ENCODE measurements at regions not wholly inside any gene's neighbourhood (a gene's known extent, or its start where the extent isn't known, plus 50 kb on each side); places are given as distances from the start of the nearest gene placed in this dataset.

DNA sequence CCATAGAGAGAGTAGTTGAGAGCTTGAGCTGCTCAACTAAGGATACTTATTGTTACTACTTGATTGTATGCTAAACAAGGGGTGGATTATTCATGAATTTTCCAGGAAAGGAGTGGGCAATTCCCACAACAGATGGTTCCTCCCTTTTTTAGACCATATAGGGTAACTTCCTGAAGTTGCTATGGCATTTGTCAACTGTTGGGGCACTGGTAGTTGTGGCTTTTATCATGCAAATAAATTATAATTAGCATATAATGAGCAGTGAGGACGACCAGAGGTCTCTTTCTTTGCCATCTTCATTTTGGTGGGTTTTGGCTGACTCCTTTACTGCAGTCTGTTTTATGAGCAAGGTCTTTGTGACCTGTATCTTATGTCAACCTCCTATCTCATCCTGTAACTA is 1403.5 kb upstream of the PABPC4L start:
- H3K27me3 ChIP-seq (ENCODE audit: insufficient read depth, low read depth), result no peaks in the 10 kb centered on the region
- H4K20me1 ChIP-seq (ENCODE audit: insufficient read depth), result no peaks in the 10 kb centered on the region
- no peaks in the 10 kb centered on the region for H3K36me3 ChIP-seq (ENCODE audit: insufficient read depth)
- no peak overlapping the region for H2AFZ ChIP-seq (ENCODE audit: low read depth)
- no peaks in the 10 kb centered on the region for H3K79me2 ChIP-seq (ENCODE audit: insufficient read depth, low read depth)
- H3K4me1 ChIP-seq (ENCODE audit: low read depth, poor library complexity, severe bottlenecking), result no peaks in the 10 kb centered on the region
- no peak overlapping the region for H3K27ac ChIP-seq
- no peak overlapping the region for H3K4me2 ChIP-seq
- H3K9ac ChIP-seq, result no peak overlapping the region
- no peak overlapping the region for H3K4me3 ChIP-seq (IDR thresholded peaks at IDR 0.05; ENCODE audit: insufficient read depth, low read depth, low read length)
- TF ChIP-seq, protein P1, sequence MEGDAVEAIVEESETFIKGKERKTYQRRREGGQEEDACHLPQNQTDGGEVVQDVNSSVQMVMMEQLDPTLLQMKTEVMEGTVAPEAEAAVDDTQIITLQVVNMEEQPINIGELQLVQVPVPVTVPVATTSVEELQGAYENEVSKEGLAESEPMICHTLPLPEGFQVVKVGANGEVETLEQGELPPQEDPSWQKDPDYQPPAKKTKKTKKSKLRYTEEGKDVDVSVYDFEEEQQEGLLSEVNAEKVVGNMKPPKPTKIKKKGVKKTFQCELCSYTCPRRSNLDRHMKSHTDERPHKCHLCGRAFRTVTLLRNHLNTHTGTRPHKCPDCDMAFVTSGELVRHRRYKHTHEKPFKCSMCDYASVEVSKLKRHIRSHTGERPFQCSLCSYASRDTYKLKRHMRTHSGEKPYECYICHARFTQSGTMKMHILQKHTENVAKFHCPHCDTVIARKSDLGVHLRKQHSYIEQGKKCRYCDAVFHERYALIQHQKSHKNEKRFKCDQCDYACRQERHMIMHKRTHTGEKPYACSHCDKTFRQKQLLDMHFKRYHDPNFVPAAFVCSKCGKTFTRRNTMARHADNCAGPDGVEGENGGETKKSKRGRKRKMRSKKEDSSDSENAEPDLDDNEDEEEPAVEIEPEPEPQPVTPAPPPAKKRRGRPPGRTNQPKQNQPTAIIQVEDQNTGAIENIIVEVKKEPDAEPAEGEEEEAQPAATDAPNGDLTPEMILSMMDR (conservative IDR thresholded peaks at IDR 0.05; ENCODE audit: low read depth, low read length), result no peak

DNA sequence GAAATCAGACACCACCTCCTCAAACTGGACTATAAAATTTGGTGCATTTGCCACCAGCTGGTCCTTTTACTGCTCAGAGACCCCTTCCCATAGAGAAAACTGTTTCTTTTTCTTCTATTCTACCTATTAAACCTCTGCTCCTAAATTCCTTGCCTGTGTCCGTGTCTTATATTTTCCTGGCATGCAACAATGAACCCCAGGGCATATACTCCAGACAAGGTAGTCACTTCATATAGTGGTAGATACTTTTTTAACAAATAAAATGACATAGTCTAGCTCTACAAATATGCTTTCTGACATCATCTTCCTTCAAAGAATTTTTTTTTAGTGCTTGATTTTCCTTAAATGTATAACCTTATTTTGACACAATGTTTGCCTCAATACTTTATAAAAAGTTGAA is 1402.9 kb upstream of the PABPC4L start:
- Histone ChIP-seq H3K4me1 (ENCODE audit: low read depth, poor library complexity, severe bottlenecking) (no peaks in the 10 kb centered on the region), H3K27ac (no peak overlapping the region), H3K4me3 (IDR thresholded peaks at IDR 0.05; ENCODE audit: insufficient read depth, low read depth, low read length) (no peak overlapping the region), H4K20me1 (ENCODE audit: insufficient read depth) (no peaks in the 10 kb centered on the region), H3K4me2 (no peak overlapping the region), H3K9ac (no peak overlapping the region), H3K27me3 (ENCODE audit: insufficient read depth, low read depth) (no peaks in the 10 kb centered on the region), H3K79me2 (ENCODE audit: insufficient read depth, low read depth) (no peaks in the 10 kb centered on the region), H2AFZ (ENCODE audit: low read depth) (no peak overlapping the region), H3K36me3 (ENCODE audit: insufficient read depth) (no peaks in the 10 kb centered on the region)
- TF ChIP-seq, protein P1 (conservative IDR thresholded peaks at IDR 0.05; ENCODE audit: low read depth, low read length), result no peak

DNA sequence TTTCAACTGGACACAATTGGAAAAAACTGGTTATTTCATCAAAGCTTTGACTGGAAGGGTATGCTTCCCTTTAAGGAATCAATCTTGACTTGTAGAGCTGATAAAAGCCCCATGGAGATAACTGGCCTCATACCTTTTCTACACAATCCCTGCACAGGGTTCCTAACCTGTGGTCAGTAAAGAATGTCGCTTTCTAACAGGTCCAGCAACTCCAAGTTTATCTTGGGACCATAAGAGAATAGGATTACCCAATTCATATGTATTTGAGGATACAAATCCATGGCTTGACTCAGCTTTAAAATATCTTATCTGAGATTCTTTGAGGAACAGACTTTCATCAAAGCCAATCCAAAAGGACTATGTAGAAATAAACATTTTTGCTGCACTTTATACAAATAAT is 1399.8 kb upstream of the PABPC4L start:
- H3K4me3 ChIP-seq (IDR thresholded peaks at IDR 0.05; ENCODE audit: insufficient read depth, low read depth, low read length), result no peak overlapping the region
- H4K20me1 ChIP-seq (ENCODE audit: insufficient read depth), result no peaks in the 10 kb centered on the region
- H3K9ac ChIP-seq, result no peak overlapping the region
- no peaks in the 10 kb centered on the region for H3K79me2 ChIP-seq (ENCODE audit: insufficient read depth, low read depth)
- TF ChIP-seq, protein P1 (conservative IDR thresholded peaks at IDR 0.05; ENCODE audit: low read depth, low read length), result no peak
- no peak overlapping the region for H2AFZ ChIP-seq (ENCODE audit: low read depth)
- no peak overlapping the region for H3K4me2 ChIP-seq
- H3K27me3 ChIP-seq (ENCODE audit: insufficient read depth, low read depth), result no peaks in the 10 kb centered on the region
- H3K4me1 ChIP-seq (ENCODE audit: low read depth, poor library complexity, severe bottlenecking), result no peaks in the 10 kb centered on the region
- no peak overlapping the region for H3K27ac ChIP-seq
- no peaks in the 10 kb centered on the region for H3K36me3 ChIP-seq (ENCODE audit: insufficient read depth)

DNA sequence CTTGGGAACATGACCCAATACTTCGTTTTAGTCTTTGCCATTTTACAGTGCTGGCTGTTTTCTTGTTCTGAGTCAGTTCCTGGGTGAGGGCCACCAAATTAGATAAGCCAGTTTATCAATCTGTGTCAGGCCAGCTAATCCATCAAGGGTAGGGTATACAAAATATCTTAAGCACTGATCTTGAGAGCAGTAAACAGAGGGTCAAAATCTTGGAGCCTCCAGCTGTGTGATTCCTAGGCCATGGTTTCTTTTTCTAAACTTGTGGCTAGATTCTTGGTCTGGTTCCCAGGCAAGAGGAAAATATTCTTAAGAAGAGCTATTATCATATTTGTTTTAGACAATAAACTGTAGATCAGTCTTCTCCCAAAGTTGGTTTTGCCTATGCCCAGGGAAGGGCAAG is 1396.6 kb upstream of the PABPC4L start:
- no peaks in the 10 kb centered on the region for H3K36me3 ChIP-seq (ENCODE audit: insufficient read depth)
- H3K4me3 ChIP-seq (IDR thresholded peaks at IDR 0.05; ENCODE audit: insufficient read depth, low read depth, low read length), result no peak overlapping the region
- H3K27me3 ChIP-seq (ENCODE audit: insufficient read depth, low read depth), result no peaks in the 10 kb centered on the region
- TF ChIP-seq, protein P1 (conservative IDR thresholded peaks at IDR 0.05; ENCODE audit: low read depth, low read length), result no peak
- H3K79me2 ChIP-seq (ENCODE audit: insufficient read depth, low read depth), result no peaks in the 10 kb centered on the region
- H2AFZ ChIP-seq (ENCODE audit: low read depth), result no peak overlapping the region
- no peaks in the 10 kb centered on the region for H4K20me1 ChIP-seq (ENCODE audit: insufficient read depth)
- no peak overlapping the region for H3K4me2 ChIP-seq
- H3K9ac ChIP-seq, result no peak overlapping the region
- no peaks in the 10 kb centered on the region for H3K4me1 ChIP-seq (ENCODE audit: low read depth, poor library complexity, severe bottlenecking)
- H3K27ac ChIP-seq, result no peak overlapping the region

DNA sequence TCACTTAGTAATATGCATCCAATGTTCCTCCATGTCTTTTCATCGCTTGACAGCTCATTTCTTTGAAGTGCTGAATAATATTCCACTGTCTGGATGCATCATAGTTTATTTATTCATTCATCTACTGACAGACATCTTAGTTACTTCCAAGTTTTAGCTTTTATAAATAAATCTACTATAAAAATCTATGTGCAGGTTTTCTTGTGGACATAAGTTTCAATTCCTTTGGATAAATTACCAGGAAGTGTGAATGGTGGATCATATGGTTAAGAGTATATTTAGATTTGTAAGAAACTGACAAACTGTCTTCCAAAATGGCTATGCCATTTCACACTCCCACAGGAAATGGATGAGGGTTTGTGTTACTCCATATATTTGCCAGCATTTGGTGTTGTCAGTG is 1392.9 kb upstream of the PABPC4L start:
- Histone ChIP-seq H3K4me1 (ENCODE audit: low read depth, poor library complexity, severe bottlenecking) (no peaks in the 10 kb centered on the region), H3K4me3 (IDR thresholded peaks at IDR 0.05; ENCODE audit: insufficient read depth, low read depth, low read length) (no peak overlapping the region), H3K27ac (no peak overlapping the region), H3K79me2 (ENCODE audit: insufficient read depth, low read depth) (no peaks in the 10 kb centered on the region), H3K36me3 (ENCODE audit: insufficient read depth) (no peaks in the 10 kb centered on the region), H2AFZ (ENCODE audit: low read depth) (no peak overlapping the region), H3K27me3 (ENCODE audit: insufficient read depth, low read depth) (no peaks in the 10 kb centered on the region), H4K20me1 (ENCODE audit: insufficient read depth) (no peaks in the 10 kb centered on the region), H3K9ac (no peak overlapping the region), H3K4me2 (no peak overlapping the region)
- TF ChIP-seq, protein P1 (conservative IDR thresholded peaks at IDR 0.05; ENCODE audit: low read depth, low read length), result no peak
